NCI-H146 treated with DMSO at 0.1 percent for 48 hours (cell line): ENCODE measurements at regions not wholly inside any gene's neighbourhood (a gene's known extent, or its start where the extent isn't known, plus 50 kb on each side); places are given as distances from the start of the nearest gene placed in this dataset.
"Not testable (repeated sequence)": the region's sequence is repeated elsewhere in the genome, so short reads cannot be mapped to it uniquely, and the experiment has no call there.

Experiments
- DNase-seq: peaks from one replicate; lab custom pipeline; 2025; ENCODE audit not compliant: unreplicated experiment; lab: John Stamatoyannopoulos, UW

- DNase-seq, result no peak
These were observed 958.9 kb upstream of the CNTN5 start for GRCh38 chr11:98061858-98062257.

- no peak for DNase-seq
These were observed 958.0 kb upstream of the CNTN5 start for GRCh38 chr11:98062714-98063113.

GRCh38 chr11:98068251-98068650 is 952.5 kb upstream of the CNTN5 start:
- DNase-seq, result no peak

GRCh38 chr11:98069147-98069546 is 951.6 kb upstream of the CNTN5 start:
- not testable (repeated sequence) for DNase-seq

- DNase-seq, result no peak
These were observed 950.9 kb upstream of the CNTN5 start for GRCh38 chr11:98069861-98070260.

- no peak for DNase-seq
These were observed 929.8 kb upstream of the CNTN5 start for GRCh38 chr11:98090861-98091505.

- DNase-seq, result no peak
These were observed 921.4 kb upstream of the CNTN5 start for GRCh38 chr11:98099371-98099770.

GRCh38 chr11:98100689-98101088 is 920.1 kb upstream of the CNTN5 start:
- no peak for DNase-seq

- no peak for DNase-seq
These were observed 919.4 kb upstream of the CNTN5 start for GRCh38 chr11:98101329-98101728.

- DNase-seq, result no peak
These were observed 916.5 kb upstream of the CNTN5 start for GRCh38 chr11:98104249-98104648.

GRCh38 chr11:98107736-98108135 is 913.0 kb upstream of the CNTN5 start:
- DNase-seq, result peak; percentile 13

- DNase-seq, result no peak
These were observed 910.7 kb upstream of the CNTN5 start for GRCh38 chr11:98110030-98110429.

- no peak for DNase-seq
These were observed 904.9 kb upstream of the CNTN5 start for GRCh38 chr11:98115873-98116272.

GRCh38 chr11:98130117-98130625 is 890.6 kb upstream of the CNTN5 start:
- DNase-seq, result no peak

- no peak for DNase-seq
These were observed 884.4 kb upstream of the CNTN5 start for GRCh38 chr11:98136357-98136756.

GRCh38 chr11:98137437-98137836 is 883.3 kb upstream of the CNTN5 start:
- DNase-seq, result no peak

GRCh38 chr11:98143661-98144060 is 877.1 kb upstream of the CNTN5 start:
- DNase-seq, result no peak

- no peak for DNase-seq
These were observed 867.0 kb upstream of the CNTN5 start for GRCh38 chr11:98153752-98154151.

- no peak for DNase-seq
These were observed 865.1 kb upstream of the CNTN5 start for GRCh38 chr11:98155696-98156095.

- no peak for DNase-seq
These were observed 842.8 kb upstream of the CNTN5 start for GRCh38 chr11:98177925-98178324.

GRCh38 chr11:98180511-98180910 is 840.2 kb upstream of the CNTN5 start:
- no peak for DNase-seq

- no peak for DNase-seq
These were observed 839.8 kb upstream of the CNTN5 start for GRCh38 chr11:98180921-98181320.

GRCh38 chr11:98183034-98183433 is 837.7 kb upstream of the CNTN5 start:
- no peak for DNase-seq
